Adrenal gland (tissue), 5 donors: ENCODE measurements at regions not wholly inside any gene's neighbourhood (a gene's known extent, or its start where the extent isn't known, plus 50 kb on each side); places are given as distances from the start of the nearest gene placed in this dataset.

Experiments
- POLR2A ChIP-seq, 2 donors: fragments of 450-650 bp; IDR thresholded peaks; one replicate each; pipeline ENCODE4 v1.6.1; 2017; ENCODE audit warnings: antibody characterized with exemption in 2 of 2, mild to moderate bottlenecking in 2 of 2, moderate library complexity in 1 of 2
- TF ChIP-seq, protein P1 (sequence below), 6 experiments: fragments of 450-650 bp in 4 of 6; fragments of 200-600 bp in 2 of 6; sonication (generic) in 1 of 6; IDR thresholded peaks; 1 replicate in 5 of 6; 2 replicates in 1 of 6; pipeline versions ENCODE4 v1.5.1 to v1.8.0; 2016 to 2021; ENCODE audit warnings: antibody characterized with exemption in 6 of 6, mild to moderate bottlenecking in 2 of 6, moderate library complexity in 1 of 6
- donor health status: DM: no; HTN: no; CAD: no.

DNA sequence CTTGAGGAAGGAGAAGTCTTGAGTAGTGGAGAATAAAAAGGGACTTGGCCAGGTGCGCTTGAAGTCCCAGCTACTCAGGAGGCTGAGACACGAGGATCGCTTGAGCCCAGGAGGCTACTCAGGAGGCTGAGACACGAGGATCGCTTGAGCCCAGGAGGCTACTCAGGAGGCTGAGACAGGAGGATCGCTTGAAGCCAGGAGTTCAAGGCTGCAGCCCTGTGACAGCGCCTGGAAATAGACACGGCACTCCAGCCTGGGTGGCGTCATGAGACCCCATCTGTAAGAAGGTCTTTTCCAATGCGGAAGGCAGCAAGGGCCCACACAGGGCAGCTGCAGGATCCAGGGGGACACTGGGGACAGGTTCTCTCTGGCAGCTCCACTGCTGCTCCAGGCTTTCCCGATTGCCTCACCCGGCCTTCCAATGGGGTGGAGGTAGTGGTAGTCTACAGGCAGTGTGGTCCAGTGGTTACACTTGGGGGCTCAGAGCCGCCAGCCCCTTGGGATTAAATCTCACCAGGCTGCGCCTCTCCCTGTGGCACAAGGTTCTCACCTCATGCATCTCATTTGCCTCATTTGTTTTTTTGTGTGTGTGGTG, 143.4 kb downstream of the SEC14L1 start:
- TF ChIP-seq, protein P1, sequence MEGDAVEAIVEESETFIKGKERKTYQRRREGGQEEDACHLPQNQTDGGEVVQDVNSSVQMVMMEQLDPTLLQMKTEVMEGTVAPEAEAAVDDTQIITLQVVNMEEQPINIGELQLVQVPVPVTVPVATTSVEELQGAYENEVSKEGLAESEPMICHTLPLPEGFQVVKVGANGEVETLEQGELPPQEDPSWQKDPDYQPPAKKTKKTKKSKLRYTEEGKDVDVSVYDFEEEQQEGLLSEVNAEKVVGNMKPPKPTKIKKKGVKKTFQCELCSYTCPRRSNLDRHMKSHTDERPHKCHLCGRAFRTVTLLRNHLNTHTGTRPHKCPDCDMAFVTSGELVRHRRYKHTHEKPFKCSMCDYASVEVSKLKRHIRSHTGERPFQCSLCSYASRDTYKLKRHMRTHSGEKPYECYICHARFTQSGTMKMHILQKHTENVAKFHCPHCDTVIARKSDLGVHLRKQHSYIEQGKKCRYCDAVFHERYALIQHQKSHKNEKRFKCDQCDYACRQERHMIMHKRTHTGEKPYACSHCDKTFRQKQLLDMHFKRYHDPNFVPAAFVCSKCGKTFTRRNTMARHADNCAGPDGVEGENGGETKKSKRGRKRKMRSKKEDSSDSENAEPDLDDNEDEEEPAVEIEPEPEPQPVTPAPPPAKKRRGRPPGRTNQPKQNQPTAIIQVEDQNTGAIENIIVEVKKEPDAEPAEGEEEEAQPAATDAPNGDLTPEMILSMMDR (IDR thresholded peaks at IDR 0.05): no peak
- no peak for TF ChIP-seq POLR2A (IDR thresholded peaks at IDR 0.05)
